ENCODE measurements at regions not wholly inside any gene's neighbourhood (a gene's known extent, or its start where the extent isn't known, plus 50 kb on each side); places are given as distances from the start of the nearest gene placed in this dataset.

DNA sequence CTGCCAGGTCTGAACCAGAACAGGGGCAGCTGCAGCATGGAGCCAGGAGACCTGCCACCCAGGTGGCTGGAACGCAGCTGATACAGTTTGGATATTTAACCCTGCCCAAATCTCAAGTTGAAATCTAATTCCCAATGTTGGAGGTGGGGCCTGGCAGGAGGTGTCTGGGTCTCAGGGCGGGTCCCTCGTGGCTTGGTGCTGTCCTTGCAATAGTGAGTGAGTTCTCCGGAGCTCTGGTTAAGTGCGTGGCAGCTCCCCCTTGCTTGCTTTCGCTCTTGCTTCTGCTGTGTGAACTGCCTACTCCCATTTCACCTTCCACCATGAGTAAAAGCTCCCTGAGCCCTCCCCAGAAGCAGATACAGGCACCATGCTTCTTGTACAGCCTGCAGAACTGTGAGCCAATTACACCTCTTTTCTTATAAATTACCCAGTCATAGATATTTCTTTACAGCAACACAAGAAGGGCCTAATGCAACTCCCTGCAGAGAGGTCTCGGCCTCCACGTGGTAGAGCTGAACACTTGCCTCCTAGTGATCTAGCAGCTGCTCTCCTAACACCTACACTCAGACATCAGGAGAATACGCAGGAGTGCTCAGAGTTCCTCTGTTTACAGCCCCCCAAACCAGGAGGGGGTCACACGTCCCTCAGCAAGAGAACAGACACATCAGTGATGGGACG lies 203.7 kb downstream of the CTTN start:
- TF ChIP-seq, protein P1, sequence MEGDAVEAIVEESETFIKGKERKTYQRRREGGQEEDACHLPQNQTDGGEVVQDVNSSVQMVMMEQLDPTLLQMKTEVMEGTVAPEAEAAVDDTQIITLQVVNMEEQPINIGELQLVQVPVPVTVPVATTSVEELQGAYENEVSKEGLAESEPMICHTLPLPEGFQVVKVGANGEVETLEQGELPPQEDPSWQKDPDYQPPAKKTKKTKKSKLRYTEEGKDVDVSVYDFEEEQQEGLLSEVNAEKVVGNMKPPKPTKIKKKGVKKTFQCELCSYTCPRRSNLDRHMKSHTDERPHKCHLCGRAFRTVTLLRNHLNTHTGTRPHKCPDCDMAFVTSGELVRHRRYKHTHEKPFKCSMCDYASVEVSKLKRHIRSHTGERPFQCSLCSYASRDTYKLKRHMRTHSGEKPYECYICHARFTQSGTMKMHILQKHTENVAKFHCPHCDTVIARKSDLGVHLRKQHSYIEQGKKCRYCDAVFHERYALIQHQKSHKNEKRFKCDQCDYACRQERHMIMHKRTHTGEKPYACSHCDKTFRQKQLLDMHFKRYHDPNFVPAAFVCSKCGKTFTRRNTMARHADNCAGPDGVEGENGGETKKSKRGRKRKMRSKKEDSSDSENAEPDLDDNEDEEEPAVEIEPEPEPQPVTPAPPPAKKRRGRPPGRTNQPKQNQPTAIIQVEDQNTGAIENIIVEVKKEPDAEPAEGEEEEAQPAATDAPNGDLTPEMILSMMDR (IDR thresholded peaks at IDR 0.05), result no peak

DNA sequence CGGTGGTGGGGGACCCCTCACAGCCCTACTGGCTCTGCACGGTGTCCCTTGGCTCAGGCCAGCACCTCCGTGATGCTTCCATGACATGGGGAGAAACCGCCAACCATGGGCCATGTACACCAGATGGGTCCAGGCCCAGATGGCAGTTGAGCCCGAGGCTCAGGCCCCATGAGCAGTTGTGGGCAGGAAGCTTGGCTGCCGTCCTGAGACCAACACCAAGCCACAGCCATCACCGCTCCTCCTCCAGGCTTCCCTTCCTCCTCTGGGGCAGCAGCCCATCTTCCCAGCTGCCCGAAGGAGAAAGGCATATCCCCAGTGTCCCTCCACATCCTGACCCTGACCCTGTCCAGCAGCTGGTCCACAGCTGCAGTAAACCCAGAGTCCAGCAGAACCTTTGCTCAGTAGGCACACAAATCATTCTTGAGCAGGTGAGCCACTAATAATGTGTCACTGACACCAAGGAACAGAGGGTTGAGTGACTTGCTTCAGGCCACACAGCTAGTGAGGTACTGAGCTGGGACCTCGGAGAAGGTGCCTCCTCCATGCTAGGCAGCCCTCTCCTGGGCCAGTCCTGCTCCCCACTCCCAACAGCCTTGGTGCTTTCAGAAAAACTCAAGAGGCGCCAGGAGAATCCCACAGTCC lies 204.9 kb downstream of the CTTN start:
- TF ChIP-seq, protein P1 (IDR thresholded peaks at IDR 0.05), result no peak

DNA sequence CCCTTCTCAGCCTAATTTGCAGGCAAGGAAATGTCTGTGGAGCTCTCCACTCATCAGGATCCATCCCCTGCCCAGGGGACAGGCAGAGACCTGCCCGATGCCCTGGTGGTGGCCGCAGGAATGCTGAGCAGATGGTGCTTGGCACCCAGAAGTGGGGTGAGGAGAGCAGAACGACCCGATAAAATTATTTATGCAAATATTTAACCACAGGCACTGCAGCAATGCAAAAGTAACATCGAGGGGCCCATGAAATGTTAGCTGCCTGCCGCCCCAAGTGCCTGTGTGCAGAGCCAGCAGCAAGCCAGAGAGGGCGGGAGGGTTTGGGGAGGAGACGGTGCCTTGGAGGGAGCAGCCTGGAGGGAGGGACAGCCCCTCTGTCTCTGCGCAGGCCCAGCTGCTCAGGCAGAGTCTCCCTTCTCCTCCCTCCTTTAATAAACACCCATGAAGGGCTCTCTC lies 205.5 kb downstream of the CTTN start:
- TF ChIP-seq, protein P1 (IDR thresholded peaks at IDR 0.05), result no peak

DNA sequence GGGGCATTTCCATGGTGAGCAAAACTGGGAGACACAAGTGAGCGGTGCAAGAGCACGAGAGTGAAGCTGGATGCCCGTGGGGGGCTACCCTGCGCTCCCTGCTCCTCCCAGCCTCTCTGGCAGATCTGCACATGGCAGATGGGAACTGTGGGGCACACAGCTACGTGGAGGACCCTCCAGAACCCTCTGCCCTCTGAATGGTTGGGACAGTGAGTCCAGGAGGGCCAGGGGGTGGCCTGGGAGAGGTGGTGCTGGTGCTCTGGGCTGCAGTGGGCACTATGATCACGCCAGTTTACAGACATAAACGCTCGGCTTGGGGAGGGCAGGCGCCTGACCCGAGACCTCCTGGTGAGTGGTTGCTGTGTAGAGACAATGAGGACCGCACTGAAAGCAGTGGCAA lies 205.9 kb downstream of the CTTN start:
- TF ChIP-seq, protein P1 (IDR thresholded peaks at IDR 0.05), result no peak

DNA sequence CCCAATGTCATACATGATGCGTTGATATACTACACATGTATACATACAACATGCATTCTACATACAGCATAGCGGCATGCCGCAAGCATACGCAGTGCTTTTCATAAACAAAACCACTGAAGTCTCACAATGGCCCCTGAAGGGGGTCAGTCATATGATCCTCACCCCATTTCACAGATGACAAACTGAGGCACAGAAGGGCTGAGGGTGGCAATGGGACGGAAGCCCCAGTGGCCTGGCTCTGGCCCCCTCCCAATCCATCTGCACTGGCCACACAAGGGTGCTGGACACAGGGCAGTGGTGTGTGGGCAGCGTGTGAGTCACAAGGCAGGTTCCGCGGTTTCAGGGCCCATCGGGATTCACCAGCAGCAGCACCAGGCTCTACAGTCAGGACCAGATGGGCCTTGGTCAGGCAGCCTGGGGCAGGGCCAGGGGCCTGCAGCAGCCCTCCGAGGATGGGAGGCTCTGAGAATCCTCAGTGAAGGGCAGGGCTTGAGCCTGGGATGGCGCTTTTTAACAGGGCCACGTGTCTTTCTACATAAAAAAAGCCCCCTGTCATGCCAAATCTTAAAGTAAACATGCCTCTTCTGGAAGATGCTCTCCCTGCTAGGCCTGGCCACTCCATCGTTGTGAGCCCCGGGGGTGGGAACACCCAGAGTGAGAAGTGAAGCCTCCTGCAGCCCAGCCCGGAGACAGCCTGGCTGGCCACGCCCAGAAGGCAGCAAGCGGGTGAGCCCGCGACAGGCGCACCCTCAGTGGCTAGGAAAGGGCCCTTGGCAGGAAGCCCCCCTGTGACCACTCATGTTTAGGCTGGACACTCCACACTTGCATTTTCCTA lies 206.5 kb downstream of the CTTN start:
- TF ChIP-seq, protein P1 (IDR thresholded peaks at IDR 0.05), result no peak

DNA sequence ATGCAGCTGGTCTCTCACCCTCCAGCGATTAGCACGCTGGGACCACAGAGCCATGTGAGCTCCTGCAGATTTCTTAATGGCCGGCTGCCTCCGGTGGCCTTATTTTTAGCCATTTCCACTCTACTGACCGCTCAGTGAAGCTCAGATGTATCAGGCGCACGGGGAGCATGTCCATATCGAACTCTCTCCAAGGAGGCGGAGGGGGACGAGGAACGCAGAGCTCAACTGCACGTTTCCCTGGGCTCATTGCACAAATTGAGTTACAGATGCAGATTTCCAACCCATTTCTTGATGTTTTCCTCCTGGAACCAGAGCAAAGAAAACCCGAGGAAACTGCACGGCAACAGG lies 207.1 kb downstream of the CTTN start:
- TF ChIP-seq, protein P1 (IDR thresholded peaks at IDR 0.05), result no peak

DNA sequence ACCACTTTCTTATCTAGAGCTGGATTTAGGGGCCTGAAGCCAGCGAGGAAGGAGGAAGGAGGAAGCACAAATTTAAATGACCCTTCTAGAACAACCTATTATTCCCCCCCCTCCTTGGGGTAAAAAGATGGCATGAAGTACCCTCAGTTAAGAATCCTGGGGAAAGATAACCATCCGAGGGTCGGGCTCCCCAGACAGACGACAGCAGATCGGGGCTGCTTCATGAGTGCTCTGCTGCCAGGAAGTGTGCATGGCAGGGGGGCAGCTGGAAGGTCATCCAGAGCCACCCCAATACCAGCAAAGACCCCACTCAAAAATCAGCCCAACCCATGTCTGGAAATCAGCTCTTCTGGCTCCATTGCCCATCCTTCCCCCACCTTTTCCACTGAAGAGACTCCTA lies 207.5 kb downstream of the CTTN start:
- TF ChIP-seq, protein P1 (IDR thresholded peaks at IDR 0.05), result no peak

Data from LNCAP (cell line).